ENCODE measurements at regions not wholly inside any gene's neighbourhood (a gene's known extent, or its start where the extent isn't known, plus 50 kb on each side); places are given as distances from the start of the nearest gene placed in this dataset.

DNA sequence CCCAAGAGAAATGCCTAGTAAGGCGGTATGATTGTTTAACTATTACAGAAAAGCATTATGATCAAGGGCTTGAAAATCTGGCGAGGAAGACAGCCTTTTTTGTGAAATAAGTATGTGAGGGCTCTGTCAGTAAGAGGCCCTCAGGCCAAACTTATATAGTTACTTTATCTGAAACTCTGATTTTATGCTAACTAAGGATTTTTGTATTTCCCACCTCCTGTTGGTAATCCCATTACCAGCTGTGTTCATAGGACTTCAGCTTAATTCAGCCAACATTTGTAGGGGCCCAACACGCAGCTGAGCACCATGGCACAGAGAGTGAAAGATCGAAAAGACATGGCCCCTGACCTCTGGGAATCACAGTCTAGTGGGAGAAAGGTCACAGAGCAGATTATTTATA lies 318.3 kb upstream of the WWC1 start:
- TF ChIP-seq, protein P1, sequence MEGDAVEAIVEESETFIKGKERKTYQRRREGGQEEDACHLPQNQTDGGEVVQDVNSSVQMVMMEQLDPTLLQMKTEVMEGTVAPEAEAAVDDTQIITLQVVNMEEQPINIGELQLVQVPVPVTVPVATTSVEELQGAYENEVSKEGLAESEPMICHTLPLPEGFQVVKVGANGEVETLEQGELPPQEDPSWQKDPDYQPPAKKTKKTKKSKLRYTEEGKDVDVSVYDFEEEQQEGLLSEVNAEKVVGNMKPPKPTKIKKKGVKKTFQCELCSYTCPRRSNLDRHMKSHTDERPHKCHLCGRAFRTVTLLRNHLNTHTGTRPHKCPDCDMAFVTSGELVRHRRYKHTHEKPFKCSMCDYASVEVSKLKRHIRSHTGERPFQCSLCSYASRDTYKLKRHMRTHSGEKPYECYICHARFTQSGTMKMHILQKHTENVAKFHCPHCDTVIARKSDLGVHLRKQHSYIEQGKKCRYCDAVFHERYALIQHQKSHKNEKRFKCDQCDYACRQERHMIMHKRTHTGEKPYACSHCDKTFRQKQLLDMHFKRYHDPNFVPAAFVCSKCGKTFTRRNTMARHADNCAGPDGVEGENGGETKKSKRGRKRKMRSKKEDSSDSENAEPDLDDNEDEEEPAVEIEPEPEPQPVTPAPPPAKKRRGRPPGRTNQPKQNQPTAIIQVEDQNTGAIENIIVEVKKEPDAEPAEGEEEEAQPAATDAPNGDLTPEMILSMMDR (IDR thresholded peaks at IDR 0.05; ENCODE audit: low read depth, low read length): no peak
- TF ChIP-seq POLR2A (IDR thresholded peaks at IDR 0.05; ENCODE audit: extremely low read depth, insufficient read length): no peak
- TF ChIP-seq, protein P2, sequence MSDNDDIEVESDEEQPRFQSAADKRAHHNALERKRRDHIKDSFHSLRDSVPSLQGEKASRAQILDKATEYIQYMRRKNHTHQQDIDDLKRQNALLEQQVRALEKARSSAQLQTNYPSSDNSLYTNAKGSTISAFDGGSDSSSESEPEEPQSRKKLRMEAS (IDR thresholded peaks at IDR 0.05; ENCODE audit: low read depth, low read length): no peak

All from NB4 (cell line).